ENCODE measurements at regions not wholly inside any gene's neighbourhood (a gene's known extent, or its start where the extent isn't known, plus 50 kb on each side); places are given as distances from the start of the nearest gene placed in this dataset.

GRCh38 chr1:30291526-30291925, 431.9 kb downstream of the MATN1 start:
- no peak for TF ChIP-seq POLR2AphosphoS5 (IDR thresholded peaks at IDR 0.05; ENCODE audit: low read depth, low read length)
- TF ChIP-seq CTCF (IDR thresholded peaks at IDR 0.05 in 2 of 3, conservative IDR thresholded peaks at IDR 0.05 in 1 of 3; ENCODE audit: borderline replicate concordance in 1 of 3, insufficient read depth in 1 of 3, low read depth in 2 of 3, low read length in 2 of 3): no peak
- TF ChIP-seq RAD21 (IDR thresholded peaks at IDR 0.05; ENCODE audit: low read depth): no peak
- no peak for TF ChIP-seq EGR1 (IDR thresholded peaks at IDR 0.05; ENCODE audit: low read depth)
- no peak for TF ChIP-seq POLR2A (IDR thresholded peaks at IDR 0.05; ENCODE audit: borderline replicate concordance, extremely low read depth, insufficient read depth, insufficient read length)
- no peak for TF ChIP-seq ZFX (IDR thresholded peaks at IDR 0.05)
- no peak for TF ChIP-seq EZH2phosphoT487 (IDR thresholded peaks at IDR 0.05; ENCODE audit: borderline replicate concordance)
- TF ChIP-seq ATF3 (IDR thresholded peaks at IDR 0.05): no peak

Measured in HCT116 (cell line).